GM23248 (cell line): ENCODE measurements at regions not wholly inside any gene's neighbourhood (a gene's known extent, or its start where the extent isn't known, plus 50 kb on each side); places are given as distances from the start of the nearest gene placed in this dataset.
"Not testable (repeated sequence)": the region's sequence is repeated elsewhere in the genome, so short reads cannot be mapped to it uniquely, and the experiment has no call there.

ENCODE experiments used
- DNase-seq: peaks from one replicate; pipeline ENCODE4 v3.0.0-alpha.2; 2015
- H2AFZ ChIP-seq: fragments of 200-600 bp; sonication (generic); 2 replicates; pipeline ENCODE4 v1.6.1; 2016; ENCODE audit warnings: antibody characterized with exemption
- H3F3A ChIP-seq: fragments of 200-600 bp; sonication (generic); 2 replicates; pipeline ENCODE4 v1.6.1; 2016; ENCODE audit warnings: mild to moderate bottlenecking, antibody characterized with exemption, mixed run types; ENCODE audit not compliant: insufficient read depth
- H3K27ac ChIP-seq: fragments of 200-600 bp; sonication (generic); 2 replicates; pipeline ENCODE4 v1.5.1; 2016; ENCODE audit warnings: mild to moderate bottlenecking
- H3K27me3 ChIP-seq: fragments of 200-600 bp; sonication (generic); replicated peaks from 2 replicates; pipeline ENCODE4 v1.6.1; 2016; ENCODE audit warnings: mild to moderate bottlenecking; ENCODE audit not compliant: insufficient read depth
- H3K36me3 ChIP-seq: fragments of 200-600 bp; sonication (generic); 2 replicates; pipeline ENCODE4 v1.6.1; 2016; ENCODE audit warnings: low read depth, mild to moderate bottlenecking
- H3K4me1 ChIP-seq: fragments of 200-600 bp; sonication (generic); 2 replicates; pipeline ENCODE4 v1.6.1; 2016; ENCODE audit warnings: mild to moderate bottlenecking; ENCODE audit not compliant: insufficient read depth
- H3K4me2 ChIP-seq: fragments of 200-600 bp; sonication (generic); one replicate; pipeline ENCODE4 v1.6.1; 2016; ENCODE audit warnings: mild to moderate bottlenecking; ENCODE audit not compliant: unreplicated experiment
- H3K4me3 ChIP-seq: fragments of 200-600 bp; sonication (generic); 2 replicates; pipeline ENCODE4 v1.5.1; 2016; ENCODE audit warnings: mild to moderate bottlenecking
- H3K79me2 ChIP-seq: fragments of 200-600 bp; sonication (generic); 2 replicates; pipeline ENCODE4 v1.6.1; 2016; ENCODE audit warnings: mild to moderate bottlenecking; ENCODE audit not compliant: insufficient read depth
- H3K9ac ChIP-seq: fragments of 200-600 bp; sonication (generic); 2 replicates; pipeline ENCODE4 v1.6.1; 2016; ENCODE audit warnings: mild to moderate bottlenecking
- H3K9me2 ChIP-seq: fragments of 200-600 bp; sonication (generic); 2 replicates; pipeline ENCODE4 v1.6.1; 2016; ENCODE audit warnings: mixed run types, mild to moderate bottlenecking, moderate library complexity; ENCODE audit not compliant: insufficient read depth
- H3K9me3 ChIP-seq: fragments of 200-600 bp; sonication (generic); one replicate; pipeline ENCODE4 v1.6.1; 2017; ENCODE audit warnings: low read depth
- H4K20me1 ChIP-seq: fragments of 200-600 bp; sonication (generic); 2 replicates; pipeline ENCODE4 v1.6.0; 2016; ENCODE audit not compliant: insufficient read depth
- EZH2 ChIP-seq: fragments of 200-600 bp; sonication (generic); IDR thresholded peaks from 2 replicates; pipeline ENCODE4 v1.6.1; 2018; ENCODE audit warnings: antibody characterized with exemption, mild to moderate bottlenecking; ENCODE audit not compliant: insufficient read depth, poor library complexity, severe bottlenecking
- EZH2phosphoT487 ChIP-seq: fragments of 200-600 bp; sonication (generic); IDR thresholded peaks from 2 replicates; pipeline ENCODE4 v1.6.1; 2018; ENCODE audit warnings: antibody characterized with exemption, moderate library complexity, mild to moderate bottlenecking, low read depth; ENCODE audit not compliant: insufficient read depth
- WGBS, 2 experiments: methylation state at CpG; one replicate each; pipeline ENCODE4 v1.1.6; 2015 to 2017; ENCODE audit warnings: low lambda C conversion rate in 2 of 2, low coverage in 1 of 2; ENCODE audit errors: missing lambda C conversion rate in 2 of 2; 5-methylcytosine and 5-hydroxymethylcytosine counted together
- in situ Hi-C: fragments of 300-500 bp; cut with MboI; formaldehyde crosslinking; loops from 2 replicates; pipeline ENCODE4 v1.15.0; 2020

DNA sequence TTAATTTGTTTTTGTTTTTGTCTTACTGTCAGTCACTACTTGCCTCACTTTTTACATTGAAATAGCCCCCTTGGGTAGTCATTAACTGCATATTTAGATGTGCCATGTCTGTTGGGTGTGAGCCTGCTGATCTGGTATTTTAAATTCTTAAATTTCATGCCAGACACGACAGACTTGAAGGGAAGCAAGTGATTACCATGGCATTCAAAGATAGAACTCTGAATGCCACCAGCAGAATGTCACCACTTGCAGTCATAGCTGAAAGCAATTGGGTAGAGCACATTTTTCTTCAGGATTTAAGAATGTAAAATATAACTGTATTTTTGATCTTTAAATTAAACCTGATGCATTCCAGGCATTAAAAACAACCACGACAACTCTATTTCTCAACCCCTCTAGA lies 396.5 kb upstream of the ATP10A start:
- Histone ChIP-seq H3K9ac (no peak overlapping the region), H3K27ac (no peak overlapping the region), H3F3A (no peaks in the 10 kb centered on the region), H3K9me3 (no peaks in the 10 kb centered on the region), H2AFZ (no peak overlapping the region), H3K4me3 (no peak overlapping the region), H3K79me2 (no peaks in the 10 kb centered on the region), H3K36me3 (no peaks in the 10 kb centered on the region), H3K4me2 (no peak overlapping the region), H3K27me3 (no peaks in the 10 kb centered on the region; the same call in 1 of the 2 replicates), H3K9me2 (no peaks in the 10 kb centered on the region), H3K4me1 (no peaks in the 10 kb centered on the region), H4K20me1 (no peaks in the 10 kb centered on the region)
- in situ Hi-C loops = loop anchor here (25.0 kb wide), 1 partner anchor 747 kb away; no protein-coding TSS in a partner anchor
- WGBS, 2 experiments = 26 to 41% methylated on average over 2 of the region's 2 CpGs
- no peak for DNase-seq
- TF ChIP-seq EZH2phosphoT487 = no peak
- no peak for TF ChIP-seq EZH2

DNA sequence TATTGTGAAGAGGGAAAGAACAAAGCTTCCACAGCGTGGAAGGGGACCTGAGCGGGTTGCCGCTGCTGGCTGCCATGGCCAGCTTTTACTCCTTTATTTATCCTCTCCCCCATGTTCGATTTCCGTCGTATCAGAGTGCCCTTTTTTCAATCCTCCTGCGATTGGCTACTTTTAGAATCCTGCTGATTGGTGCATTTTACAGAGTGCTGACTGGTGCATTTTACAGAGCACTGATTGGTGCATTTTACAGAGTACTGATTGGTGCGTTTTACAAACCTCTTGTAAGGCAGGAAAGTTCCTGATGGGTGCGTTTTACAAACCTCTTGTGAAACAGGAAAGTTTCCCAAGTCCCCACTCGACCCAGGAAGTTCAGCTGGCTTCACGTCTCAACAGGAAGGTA lies 381.7 kb upstream of the ATP10A start:
- H4K20me1 ChIP-seq, H3K27ac ChIP-seq, in situ Hi-C loops, H3K9me3 ChIP-seq, H3K9ac ChIP-seq, DNase-seq, H3K4me2 ChIP-seq, H2AFZ ChIP-seq, H3K27me3 ChIP-seq, H3K36me3 ChIP-seq, H3K4me1 ChIP-seq, H3K9me2 ChIP-seq, H3F3A ChIP-seq, H3K4me3 ChIP-seq, H3K79me2 ChIP-seq: not testable (repeated sequence)
- WGBS, 2 experiments = 29 to 33% methylated on average over 11 of the region's 11 CpGs

DNA sequence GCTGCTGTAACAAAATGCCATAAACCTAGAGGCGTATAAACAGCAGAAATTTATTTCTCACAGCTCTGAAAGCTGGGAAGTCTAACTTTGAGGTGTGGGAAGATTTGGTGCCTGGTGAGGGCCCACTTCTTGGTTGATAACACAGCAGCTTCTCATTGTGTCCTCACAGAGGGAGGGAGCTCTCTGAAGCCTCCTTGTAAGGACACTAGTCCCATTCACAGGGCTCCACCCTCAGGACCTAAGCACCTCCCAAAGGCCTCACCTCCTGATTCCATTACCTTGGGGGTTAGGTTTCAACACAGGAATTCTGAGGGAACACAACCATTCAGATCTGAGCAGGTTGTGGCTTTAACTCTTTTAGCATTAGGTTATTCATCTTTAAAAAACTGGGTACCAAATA lies 380.3 kb upstream of the ATP10A start:
- H3K79me2 ChIP-seq = no peaks in the 10 kb centered on the region
- no peak for TF ChIP-seq EZH2
- no peak for TF ChIP-seq EZH2phosphoT487
- H3K9me2 ChIP-seq = no peaks in the 10 kb centered on the region
- H3K4me2 ChIP-seq = no peak overlapping the region
- in situ Hi-C loops = no loop called here
- H3K4me1 ChIP-seq = no peaks in the 10 kb centered on the region
- no peaks in the 10 kb centered on the region for H3K27me3 ChIP-seq
- no peaks in the 10 kb centered on the region for H4K20me1 ChIP-seq
- H3K27ac ChIP-seq = no peak overlapping the region
- no peak overlapping the region for H3K4me3 ChIP-seq
- no peak overlapping the region for H3K9ac ChIP-seq
- DNase-seq = no peak
- no peaks in the 10 kb centered on the region for H3K36me3 ChIP-seq
- H3K9me3 ChIP-seq = no peaks in the 10 kb centered on the region
- H2AFZ ChIP-seq = no peak overlapping the region
- 33 to 34% methylated on average over 1 of the region's 1 CpG for WGBS, 2 experiments
- H3F3A ChIP-seq = no peaks in the 10 kb centered on the region

DNA sequence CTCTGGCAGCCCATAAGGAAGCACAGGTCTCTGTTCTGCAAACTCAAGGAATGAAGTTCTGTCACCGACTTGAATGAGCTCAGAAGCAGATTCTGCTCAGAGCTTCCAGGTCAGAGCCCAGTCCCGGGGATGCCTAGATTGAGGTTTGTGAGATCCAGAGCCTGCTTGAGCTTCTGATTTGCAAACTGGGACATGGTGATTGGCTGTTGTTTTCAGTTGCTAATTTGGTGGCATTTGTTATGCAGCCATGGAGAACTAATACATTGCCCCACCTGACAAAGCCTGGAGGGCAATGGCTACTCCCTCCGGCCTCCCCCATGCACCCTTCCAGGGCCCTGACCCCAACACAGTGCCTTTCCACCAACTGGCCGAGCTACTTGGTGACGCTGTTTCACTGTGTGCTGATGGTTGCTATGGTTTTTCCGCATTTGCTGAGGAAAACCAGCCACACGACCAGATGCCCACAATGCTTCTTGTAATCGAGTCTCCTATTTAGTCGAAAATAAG lies 379.5 kb upstream of the ATP10A start:
- Histone ChIP-seq H4K20me1 (no peaks in the 10 kb centered on the region), H3K27ac (no peak overlapping the region), H3K36me3 (no peaks in the 10 kb centered on the region), H3K4me3 (no peak overlapping the region), H2AFZ (no peak overlapping the region), H3K27me3 (no peaks in the 10 kb centered on the region), H3K9me2 (no peaks in the 10 kb centered on the region), H3K4me2 (no peak overlapping the region), H3F3A (no peaks in the 10 kb centered on the region), H3K79me2 (no peaks in the 10 kb centered on the region), H3K4me1 (no peaks in the 10 kb centered on the region), H3K9me3 (no peaks in the 10 kb centered on the region), H3K9ac (no peak overlapping the region)
- TF ChIP-seq EZH2phosphoT487 (no peak), EZH2 (no peak)
- DNase-seq = no peak
- WGBS, 2 experiments = 20 to 25% methylated on average over 9 of the region's 9 CpGs
- in situ Hi-C loops = no loop called here

- in situ Hi-C loops = loop anchor here (10.0 kb wide), 1 partner anchor 181 kb away; no protein-coding TSS in a partner anchor
- WGBS, 2 experiments = 21 to 24% methylated on average over 3 of the region's 3 CpGs
- H3K9me3 ChIP-seq = no peaks in the 10 kb centered on the region
These were observed 372.7 kb upstream of the ATP10A start for GRCh38 chr15:26235864-26236263.

More at GRCh38 chr15:26235864-26236263, 372.7 kb upstream of the ATP10A start:
- no peak overlapping the region for H2AFZ ChIP-seq
- H3K4me2 ChIP-seq = no peak overlapping the region
- no peak overlapping the region for H3K9ac ChIP-seq
- H3K4me3 ChIP-seq = no peak overlapping the region
- H3F3A ChIP-seq = no peaks in the 10 kb centered on the region
- H3K36me3 ChIP-seq = no peaks in the 10 kb centered on the region
- H3K27ac ChIP-seq = no peak overlapping the region
- TF ChIP-seq EZH2 = no peak
- no peak for TF ChIP-seq EZH2phosphoT487
- H3K27me3 ChIP-seq = no peaks in the 10 kb centered on the region
- H3K9me2 ChIP-seq = no peaks in the 10 kb centered on the region
- H3K79me2 ChIP-seq = no peaks in the 10 kb centered on the region
- H4K20me1 ChIP-seq = no peaks in the 10 kb centered on the region
- no peak for DNase-seq
- no peaks in the 10 kb centered on the region for H3K4me1 ChIP-seq
